HG03175 (cell line): ENCODE measurements at regions not wholly inside any gene's neighbourhood (a gene's known extent, or its start where the extent isn't known, plus 50 kb on each side); places are given as distances from the start of the nearest gene placed in this dataset.
A peak's percentile ranks its signal among the peaks of the same experiment; 100 is the strongest.

Experiments used
- ATAC-seq: cut with Tn5 transposase; IDR thresholded peaks from one replicate; pipeline ENCODE4 v1.9.1; 2021; ENCODE audit warnings: mild to moderate bottlenecking, moderate library complexity; ENCODE audit not compliant: unreplicated experiment

DNA sequence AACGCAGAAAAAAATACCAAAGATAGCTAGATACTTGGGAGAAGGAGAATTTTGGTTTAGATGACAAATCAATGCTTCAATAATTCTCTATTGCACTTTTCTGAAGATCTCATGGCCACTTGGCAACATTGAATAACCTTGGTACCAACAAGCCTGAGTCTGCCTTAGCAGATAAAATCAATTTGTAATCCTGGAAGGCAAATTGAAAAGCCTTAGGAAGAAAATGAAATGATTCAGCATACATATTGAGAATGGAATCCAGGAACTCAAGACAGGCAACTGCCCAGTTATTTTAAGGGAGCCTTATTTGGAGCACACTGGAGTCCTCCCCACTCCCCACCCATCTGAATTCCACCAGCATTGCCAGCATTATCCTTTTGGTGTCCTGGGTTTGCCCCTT is 109.3 kb upstream of the SOX9 start:
- no peak for ATAC-seq

DNA sequence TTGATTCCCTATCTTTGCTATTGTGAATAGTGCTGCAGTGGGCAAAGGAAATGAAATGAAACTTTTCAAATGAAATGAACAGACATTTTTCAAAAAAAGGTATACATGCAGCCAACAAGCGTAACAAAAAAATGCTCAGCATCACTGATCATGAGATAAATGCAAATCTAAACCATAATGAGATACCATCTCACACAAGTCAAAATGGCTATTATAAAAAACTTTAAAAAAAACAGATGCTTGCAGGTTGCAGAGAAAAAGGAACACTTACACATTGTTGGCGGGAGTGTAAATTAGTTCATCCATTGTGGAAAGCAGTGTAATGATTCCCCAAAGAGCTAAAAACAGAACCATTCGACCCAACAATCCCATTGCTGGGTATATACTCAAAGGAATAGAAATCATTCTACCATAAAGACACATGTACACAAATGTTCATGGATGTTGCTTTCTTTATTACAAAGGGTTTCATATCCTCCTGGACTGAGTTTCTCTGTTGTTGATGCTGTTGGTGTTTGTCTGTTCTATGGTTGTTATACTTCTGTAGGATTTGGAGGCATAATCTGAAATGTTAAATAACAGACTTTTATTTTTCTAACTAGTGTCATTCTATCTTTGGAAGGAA is 99.3 kb upstream of the SOX9 start:
- ATAC-seq, result peak; percentile 57

DNA sequence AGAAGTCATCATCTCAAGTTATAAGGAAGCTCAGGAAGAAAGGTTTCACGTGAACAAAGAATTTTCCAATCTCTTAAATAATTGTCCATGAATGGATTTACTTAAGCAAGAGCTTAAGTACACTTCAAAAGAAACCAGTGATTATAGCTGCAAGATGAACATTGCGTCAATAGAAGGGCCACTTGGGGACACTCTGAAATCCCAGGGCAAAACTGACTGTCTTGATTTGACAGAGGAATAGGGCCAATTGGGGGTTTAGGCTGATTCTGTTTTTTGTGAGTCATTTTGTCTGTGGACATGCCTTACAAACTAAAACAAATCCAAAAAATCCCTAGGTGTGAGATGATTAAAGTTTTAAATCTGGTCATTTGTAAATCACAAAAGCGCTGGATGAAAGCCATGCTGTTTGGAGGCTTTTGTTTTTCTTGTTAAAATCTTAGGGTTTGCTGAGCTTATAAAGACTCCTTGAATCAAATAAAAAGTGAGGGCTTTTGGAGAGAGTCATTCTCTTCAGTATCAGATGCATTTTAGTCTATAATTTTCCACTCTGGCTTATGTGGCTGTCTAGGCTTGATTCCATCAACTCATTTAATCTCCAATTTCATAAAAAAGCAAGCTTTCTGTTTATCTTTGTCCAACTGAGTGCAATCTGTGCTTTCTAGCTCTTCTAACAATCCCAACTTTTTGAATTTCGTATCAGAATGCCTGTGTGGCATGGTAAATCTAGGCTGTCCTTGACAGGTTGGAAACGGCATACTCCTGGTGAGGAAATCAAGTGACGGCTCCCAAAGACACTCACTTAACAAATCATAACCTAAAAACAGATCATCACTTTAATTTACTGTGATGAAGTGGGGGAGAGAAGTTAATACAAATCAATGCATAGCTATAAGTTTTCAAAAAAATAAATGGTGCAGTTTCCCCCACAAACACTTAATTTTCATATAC is 98.2 kb upstream of the SOX9 start:
- no peak for ATAC-seq

DNA sequence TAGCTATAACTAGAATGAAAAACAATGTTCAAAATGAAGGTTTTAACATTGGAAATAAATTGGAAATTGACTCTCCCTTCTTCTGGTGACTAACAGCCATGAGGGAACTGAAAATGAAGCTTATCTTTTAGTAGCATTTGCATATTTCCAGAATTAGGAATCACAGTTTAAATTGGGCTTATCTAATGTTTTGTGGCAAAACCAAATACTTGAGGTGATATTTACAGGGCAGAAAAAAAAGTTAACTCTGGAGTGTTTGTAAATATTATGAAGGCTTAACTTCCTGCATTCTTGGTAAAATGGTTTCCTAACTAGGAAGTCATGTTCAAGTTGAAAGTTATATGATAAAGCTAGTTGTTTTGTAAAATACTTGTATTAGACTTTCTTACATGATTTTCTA is 96.4 kb upstream of the SOX9 start:
- ATAC-seq, result no peak

DNA sequence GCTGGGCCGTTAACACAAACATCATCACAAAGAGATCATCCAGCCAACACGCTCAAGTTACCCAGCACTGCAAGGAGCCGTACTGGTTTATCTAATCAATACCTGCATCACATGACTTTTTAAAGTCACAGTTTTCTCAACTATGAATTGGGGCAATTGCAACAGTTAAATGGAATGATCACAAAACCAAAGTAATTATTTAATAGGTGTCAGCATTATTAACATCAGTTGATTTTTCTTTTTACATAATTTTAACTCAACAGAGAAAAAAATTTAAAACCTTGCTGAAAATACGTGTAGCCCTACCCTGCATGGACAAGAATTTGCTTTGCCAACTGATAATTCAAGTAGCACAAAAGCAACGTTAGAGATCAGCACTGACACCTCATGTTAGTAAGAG is 95.7 kb upstream of the SOX9 start:
- no peak for ATAC-seq

DNA sequence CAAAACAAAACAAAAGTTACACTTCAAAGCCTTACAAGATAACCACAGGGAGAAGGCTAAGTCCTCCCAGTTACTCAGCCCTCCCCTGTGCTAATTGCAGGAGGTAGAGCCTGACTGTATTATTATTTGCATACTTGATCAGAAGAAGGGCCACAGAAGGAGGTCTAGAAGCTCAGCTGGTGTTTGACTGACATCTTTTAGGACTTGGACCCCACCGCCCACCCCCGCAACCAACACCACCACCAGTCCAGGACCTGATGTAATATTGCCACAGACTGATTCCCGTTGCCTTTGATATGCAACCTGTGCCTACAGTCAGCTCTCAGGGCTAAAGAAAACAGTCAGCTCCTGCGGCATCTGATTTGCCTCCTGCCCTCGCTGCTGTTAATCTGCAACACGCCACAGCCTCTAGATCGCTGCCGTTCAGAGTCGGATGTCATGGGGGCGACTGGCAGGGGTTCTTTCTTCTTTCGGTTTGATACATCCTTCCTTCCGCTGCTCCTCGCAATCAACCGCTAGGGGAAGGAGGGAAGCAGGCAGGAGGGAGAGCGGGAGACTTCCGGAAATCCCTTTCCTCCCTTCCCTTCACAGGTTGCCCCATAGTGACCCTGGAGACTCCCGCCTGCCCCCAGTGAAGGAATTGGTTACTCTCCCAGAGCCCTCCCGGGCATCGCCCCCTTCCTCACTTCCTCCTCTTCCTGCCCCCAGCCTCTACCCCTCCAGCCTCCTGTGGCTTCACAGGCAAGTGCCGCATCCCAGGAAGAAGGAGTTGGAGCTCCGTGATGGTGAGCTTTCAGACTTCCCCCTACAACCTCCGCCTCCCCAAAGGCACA is 90.5 kb upstream of the SOX9 start:
- peak; percentile 79 for ATAC-seq

DNA sequence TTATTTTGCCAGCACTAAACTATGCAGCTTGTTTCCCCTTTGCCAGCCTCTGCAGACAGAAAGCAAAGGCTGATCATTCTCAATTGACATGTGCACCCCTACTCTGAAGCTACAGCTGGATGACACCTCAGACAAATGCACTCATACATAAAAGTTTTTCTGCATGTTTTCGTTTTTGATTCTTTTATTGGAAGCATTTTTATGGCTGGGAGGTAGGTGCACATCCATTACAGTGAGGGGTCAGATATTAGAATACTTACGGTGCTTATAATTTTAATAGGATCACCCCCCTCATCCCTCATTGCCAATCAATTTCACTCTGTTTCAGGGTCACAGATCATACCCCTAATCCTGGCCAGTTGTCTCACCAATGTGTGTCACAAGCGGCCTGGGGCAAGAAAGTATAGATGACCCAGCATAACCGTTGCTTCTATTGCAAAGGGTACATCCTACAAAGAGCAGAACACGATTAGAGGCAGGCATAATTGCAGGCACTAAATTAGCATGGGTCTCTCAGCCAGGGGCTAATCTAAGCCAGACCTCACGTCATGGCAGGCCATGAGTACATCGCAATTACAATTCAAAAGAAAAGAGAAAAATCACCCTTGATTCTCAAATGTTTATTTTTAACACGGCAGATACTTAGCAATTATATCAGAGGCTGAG is 89.5 kb upstream of the SOX9 start:
- no peak for ATAC-seq

DNA sequence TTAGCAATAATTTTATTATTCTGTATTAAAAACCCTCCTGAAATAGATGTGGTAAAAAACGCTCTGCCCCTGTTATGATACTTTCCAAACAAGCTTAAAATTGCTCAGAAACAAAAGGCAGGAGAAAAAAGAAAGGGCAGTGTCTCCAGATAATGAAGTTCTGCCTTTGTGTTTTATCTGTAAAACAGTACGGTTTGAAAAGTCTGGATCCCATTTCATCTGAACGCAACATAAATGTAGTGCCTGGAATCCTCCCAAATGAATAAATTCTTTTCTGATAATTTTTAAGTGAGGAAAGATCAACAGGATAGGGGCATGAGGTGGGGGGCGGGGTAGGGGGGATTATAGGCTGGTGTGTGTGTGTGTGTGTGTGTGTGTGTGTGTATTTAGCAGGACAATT is 87.5 kb upstream of the SOX9 start:
- ATAC-seq, result no peak

DNA sequence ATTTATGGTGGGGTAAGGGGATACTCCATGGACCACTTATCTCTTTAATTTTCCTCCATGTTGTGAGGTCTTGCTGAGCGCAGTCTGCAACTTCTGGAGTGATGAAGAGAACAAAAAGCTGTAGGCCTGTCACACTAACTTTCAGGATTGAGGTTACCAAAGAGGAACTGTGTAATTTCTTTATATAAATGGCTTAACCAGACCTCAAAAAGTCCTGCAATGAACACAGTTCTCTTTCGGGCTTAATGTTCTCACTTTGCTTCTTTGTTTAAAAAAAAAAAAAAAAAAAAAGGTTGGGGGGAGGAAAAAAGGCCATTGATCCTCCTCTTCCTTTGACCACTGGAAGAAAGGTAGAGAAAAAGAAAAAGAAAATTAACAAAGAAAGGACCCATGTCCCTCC is 86.8 kb upstream of the SOX9 start:
- ATAC-seq, result peak; percentile 49

DNA sequence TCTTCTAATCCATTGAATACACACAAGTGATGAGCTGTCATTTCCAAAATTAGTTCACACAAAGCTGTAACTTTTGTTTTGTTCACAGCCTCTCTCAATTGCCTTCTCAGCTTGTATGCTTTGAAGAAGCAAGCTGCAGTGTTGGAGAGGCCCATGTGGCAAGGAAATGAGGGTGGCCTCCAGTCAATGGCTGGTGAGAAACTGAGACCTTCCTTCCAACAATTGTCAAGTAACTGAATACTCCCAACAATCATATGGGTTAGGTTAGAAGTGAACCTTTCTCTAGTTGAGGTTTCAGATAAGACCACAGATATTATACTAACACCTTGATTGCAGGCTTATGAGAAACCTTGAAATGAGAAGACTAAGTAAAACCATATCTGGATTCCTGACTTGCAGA is 82.4 kb upstream of the SOX9 start:
- ATAC-seq, result no peak

DNA sequence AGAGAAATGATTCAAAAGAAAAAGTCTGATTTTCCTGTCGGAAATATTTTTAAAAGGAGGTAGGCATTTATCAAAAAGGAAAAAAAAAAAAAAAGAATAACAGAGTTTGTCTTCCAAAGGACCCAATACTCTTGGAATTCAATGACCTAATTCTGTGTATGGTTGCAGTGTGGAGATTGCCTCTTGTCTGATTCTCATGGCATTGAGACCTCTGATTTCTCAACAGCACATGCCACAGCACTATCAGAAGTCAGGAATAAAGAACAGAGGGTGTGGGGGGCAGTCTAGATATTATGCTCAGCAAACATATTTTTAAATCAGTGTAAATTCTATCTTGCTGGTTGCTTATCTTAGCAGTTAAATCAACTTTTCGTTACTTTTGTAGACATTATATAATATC is 81.3 kb upstream of the SOX9 start:
- ATAC-seq, result no peak

DNA sequence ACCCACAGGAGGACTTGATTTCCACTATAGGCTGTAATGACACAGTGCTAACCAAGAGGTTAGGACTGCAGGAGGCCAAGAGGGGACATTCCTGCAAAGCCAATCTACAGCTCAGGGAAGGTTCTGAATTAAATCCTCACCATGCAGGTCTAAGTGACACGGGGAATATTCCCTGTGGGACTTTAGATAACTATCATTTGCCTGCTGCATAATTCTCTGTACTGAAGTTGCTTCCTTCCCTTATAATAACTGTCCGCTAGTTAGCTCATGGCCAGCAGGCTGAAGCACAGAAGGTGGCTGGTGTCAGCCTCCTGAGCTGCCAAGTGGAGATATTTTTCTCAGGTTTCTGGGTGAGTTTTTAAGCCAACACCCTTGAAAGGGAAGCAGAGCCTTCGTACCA is 74.6 kb upstream of the SOX9 start:
- no peak for ATAC-seq

DNA sequence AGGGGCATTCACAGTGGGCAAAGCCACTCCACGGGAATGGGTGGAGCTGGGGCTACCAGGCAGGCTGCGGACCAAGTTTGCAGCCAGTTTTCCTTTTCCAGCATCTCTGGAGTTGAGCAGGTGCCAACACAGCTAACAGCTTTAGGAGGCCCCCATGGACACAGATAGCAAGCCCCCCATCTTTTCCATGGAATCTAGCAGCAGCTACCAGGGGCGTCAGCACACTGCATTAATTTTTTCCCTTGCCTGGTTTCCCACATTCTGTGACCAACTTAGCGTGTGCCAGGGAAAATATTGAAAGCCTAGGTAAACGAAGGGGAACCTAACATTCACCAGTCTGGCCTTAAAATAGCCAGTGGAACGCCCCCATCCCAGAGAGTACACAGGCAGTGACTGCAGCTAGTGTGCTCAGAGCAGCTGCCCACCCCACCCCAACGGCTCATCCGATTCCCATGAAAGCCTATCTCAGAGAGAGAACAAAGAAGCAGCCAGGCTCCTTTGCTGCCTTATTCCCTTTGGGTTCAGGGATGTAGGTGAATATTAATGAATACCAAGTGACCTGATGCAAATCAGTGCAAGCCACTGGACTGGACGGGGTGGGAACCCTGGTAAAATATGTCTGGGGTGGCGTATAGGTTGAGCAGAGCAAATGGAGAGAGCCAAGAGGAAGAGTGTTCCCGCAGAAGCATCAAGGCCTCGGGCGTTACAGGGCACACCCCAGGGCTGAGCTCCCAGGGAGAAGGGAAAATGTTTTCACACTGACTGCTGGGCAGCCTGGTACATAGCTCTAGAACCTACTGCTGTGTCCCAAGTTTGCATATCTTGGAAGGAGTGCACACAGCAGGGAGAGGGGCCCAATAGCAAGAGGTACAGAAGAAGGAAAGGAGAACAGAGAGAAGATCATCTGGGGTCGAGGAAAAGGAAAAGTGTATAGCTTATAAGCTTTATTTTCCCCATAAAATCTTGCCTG is 73.9 kb upstream of the SOX9 start:
- ATAC-seq, result no peak

DNA sequence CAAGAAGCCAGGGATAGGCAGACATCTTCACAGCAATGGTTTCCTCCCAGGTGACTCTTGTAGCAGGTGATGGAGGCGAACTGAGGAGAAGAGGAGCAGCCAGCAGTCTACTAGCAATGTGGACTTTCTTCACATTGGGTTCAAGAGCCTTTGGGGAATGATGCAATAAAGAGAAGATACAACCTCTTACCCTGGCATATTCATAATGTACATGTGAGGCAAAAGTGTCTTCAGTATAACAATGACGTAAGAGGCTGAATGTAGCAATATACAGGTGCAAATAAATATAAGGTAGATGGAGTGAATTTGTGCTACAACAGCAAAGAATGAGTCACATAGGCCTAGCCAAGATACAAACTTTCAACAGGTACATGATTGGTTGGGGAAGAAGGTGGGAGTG is 70.9 kb upstream of the SOX9 start:
- no peak for ATAC-seq

DNA sequence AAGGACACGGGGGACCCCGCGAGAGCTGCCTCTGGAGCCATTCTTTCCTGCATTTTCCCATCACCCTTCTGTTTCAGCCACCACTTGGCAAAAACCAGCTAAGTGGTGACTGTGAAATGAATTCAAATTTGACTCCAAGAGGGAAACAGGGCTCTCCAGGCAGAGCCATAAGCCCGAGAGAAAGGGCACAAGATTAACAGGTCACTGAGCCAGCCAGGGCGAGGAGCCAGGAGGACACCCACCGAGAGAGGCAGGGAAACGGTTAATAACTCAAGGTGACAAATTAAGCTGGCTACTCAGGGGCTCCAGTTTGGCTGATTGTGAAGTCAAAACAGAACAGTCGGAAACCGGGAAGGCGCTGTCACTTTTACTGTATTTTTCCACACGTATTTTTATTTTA is 67.8 kb upstream of the SOX9 start:
- no peak for ATAC-seq

DNA sequence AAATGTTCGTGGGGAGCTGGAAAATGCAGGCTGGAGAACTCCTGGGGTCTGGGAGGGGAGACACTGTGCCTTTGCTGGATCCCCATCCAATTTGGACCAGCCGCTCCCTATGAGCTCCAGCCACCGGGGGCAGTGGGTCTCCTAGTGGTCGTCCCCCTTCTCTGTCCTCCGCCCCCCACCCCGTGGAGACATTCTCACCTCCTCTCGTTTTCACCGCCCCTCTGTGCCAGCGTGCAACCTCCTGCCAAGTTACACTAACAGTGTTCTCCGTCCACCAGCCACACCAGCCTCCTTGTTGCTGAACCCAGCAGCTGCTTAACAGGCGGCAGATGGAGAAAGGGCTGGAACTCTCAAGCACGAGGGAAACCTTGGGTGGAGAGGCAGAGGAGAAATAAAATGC is 67.4 kb upstream of the SOX9 start:
- no peak for ATAC-seq

DNA sequence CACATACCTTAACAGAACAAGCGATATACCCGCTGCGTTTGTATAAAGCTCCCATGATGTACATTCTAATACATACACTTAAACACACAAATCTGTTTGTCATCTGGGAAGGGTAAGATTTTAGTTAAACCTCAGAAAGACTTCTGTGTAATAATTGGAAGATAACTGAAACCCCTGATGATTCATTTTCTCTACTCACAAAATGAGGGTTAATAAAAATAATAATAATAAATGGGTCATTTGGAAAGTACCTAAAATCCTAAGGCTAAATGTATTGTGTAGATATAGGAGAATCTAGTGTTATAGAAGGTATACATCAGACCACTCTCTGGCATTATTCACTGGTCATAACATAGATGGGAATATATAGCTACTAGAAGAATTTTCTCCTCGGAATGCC is 64.7 kb upstream of the SOX9 start:
- no peak for ATAC-seq

DNA sequence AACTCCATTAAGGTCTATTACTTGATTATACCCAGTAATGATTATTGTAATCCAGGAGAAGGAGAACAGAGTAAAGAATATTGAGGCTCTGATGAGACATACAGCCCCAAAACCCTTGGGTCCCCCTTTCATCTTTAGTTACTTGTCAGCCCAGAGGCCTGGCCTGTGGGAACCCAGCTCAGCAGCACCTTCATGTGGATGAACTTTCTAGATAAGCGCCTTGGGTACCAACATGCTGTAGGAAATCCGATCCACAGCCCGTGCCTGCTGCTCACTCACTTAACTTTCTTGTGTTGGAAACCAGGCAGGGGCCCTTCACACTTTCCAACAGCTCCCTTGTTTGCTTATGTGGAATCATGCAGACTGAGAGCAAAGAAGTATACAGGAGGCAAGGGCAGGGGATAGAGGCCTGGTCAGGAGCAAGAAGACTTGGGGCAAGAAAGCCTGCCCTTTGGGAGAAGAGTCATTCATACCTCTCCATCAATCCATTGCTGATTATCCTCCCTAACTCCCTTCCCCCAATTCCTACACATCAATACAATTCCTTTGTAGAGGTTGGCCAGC is 64.0 kb upstream of the SOX9 start:
- no peak for ATAC-seq

DNA sequence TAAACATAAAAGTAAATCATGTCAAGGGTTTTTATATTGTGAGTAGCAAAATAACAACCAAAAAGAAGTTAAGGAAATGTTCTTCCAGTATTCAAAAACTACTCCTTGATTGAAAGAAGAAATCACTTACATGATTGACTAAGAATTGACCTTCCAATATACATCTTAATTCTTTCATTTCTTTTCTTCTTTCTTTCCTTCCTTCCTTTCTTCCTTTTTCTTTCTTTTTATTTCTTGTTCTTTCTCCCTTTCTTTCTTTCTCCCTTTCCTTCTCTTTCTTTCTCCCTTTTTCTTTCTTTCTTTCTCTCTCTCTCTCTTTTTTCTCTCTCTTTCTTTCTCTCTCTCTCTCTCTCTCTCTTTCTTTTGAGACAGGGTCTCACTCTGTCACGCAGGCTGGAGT is 60.7 kb upstream of the SOX9 start:
- ATAC-seq, result no peak

DNA sequence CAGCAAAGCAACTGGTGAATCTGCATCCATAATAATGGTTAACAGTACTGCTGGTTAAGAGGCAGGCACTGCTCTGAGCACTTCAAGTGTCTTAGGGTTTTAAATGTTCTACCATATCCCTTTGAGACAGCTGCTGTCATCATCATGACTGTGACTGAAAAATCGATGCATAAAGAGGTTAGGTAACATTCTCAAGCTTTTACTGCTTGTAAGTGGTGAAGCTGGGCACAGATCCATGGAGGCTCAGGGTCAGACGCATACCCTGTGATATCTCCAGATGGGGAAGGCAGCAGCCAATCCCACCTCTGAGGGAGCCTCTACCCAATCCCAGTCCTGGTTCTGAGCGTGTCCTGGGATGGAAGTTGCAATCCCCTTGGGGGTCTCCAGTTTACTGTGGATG is 57.6 kb upstream of the SOX9 start:
- no peak for ATAC-seq
